ENCODE measurements at regions not wholly inside any gene's neighbourhood (a gene's known extent, or its start where the extent isn't known, plus 50 kb on each side); places are given as distances from the start of the nearest gene placed in this dataset.

DNA sequence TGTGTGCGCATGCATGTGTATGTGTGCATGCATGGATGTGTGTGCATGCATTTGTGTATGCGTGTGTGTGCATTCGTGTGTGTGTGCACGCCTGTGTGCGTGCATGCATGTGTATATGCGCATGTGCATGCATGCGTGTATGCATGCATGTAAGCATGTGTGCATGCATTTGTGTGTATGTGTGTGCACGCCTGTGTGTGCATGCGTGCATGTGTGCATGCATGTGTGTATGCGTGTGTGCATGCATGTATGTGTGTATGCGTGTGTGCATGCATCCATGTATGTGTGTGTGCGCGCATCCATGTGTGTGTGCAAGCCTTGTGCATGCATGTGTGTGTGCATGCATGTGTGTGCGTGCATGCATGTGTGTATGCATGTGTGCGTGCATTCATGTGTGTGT, 276.8 kb downstream of the PBX3 start:
- TF ChIP-seq MXI1 (conservative IDR thresholded peaks at IDR 0.05; ENCODE audit: poor library complexity, severe bottlenecking) = no peak
- no peak for TF ChIP-seq TAF1 (IDR thresholded peaks at IDR 0.05; ENCODE audit: low read depth)
- TF ChIP-seq RAD21 (conservative IDR thresholded peaks at IDR 0.05) = no peak
- Histone ChIP-seq H2AFZ (ENCODE audit: low read depth, low read length) (no peak overlapping the region), H3K9me2 (ENCODE audit: insufficient read depth, low read length) (no peaks in the 10 kb centered on the region), H3K4me3 (ENCODE audit: low read length) (no peak overlapping the region), H3K27ac (ENCODE audit: low read length) (no peak overlapping the region), H3F3A (ENCODE audit: insufficient read depth, low read length, poor library complexity, severe bottlenecking) (no peaks in the 10 kb centered on the region), H3K9me3 (ENCODE audit: low read length) (no peaks in the 10 kb centered on the region), H4K20me1 (ENCODE audit: insufficient read depth) (no peaks in the 10 kb centered on the region), H3K79me2 (replicated peaks; ENCODE audit: insufficient read depth, low read length) (no peaks in the 10 kb centered on the region), H3K36me3 (ENCODE audit: insufficient read depth, low read length) (no peaks in the 10 kb centered on the region), H3K27me3 (ENCODE audit: insufficient read depth, low read depth, low read length) (no peaks in the 10 kb centered on the region), H3K4me2 (ENCODE audit: low read length) (no peak overlapping the region), H3K9ac (ENCODE audit: low read length) (no peak overlapping the region)

DNA sequence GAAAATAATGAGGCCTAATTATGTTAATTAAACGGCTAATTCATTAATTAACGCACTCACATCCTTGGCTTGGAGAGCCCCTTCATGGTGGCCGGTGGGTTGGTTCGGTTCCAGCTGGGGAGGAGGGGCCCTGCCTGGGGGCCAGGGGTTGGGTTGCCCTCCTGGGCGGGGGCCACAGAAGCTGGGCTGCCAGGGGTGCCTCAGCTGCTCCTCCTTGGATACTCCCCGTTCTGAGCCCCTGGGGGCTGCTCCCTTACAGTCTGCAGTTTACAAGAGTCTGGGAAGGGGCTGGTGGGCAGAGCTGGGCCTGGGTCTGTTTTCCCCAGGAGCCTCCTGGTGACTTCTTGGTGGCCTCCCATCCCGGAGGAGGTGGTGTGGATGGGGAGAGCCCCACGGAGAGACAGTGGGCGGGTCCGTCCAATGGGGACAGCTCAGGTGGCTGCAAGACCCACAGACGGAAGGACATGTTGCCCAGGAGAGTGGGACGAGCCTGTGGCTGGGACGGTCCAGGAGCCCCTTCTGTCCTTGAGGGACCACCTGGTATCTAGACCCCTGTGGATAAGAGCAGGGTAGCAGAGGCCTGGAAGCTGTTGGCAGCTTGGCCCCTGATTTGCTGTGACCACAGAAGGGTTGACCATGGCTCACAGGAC, 277.5 kb downstream of the PBX3 start:
- Histone ChIP-seq H3K9me2 (ENCODE audit: insufficient read depth, low read length) (no peaks in the 10 kb centered on the region), H3K9me3 (ENCODE audit: low read length) (no peaks in the 10 kb centered on the region), H3K36me3 (ENCODE audit: insufficient read depth, low read length) (no peaks in the 10 kb centered on the region), H4K20me1 (ENCODE audit: insufficient read depth) (no peaks in the 10 kb centered on the region), H2AFZ (ENCODE audit: low read depth, low read length) (no peak overlapping the region), H3F3A (ENCODE audit: insufficient read depth, low read length, poor library complexity, severe bottlenecking) (no peaks in the 10 kb centered on the region), H3K9ac (ENCODE audit: low read length) (no peak overlapping the region), H3K4me3 (ENCODE audit: low read length) (no peak overlapping the region), H3K27ac (ENCODE audit: low read length) (no peak overlapping the region), H3K4me2 (ENCODE audit: low read length) (no peak overlapping the region), H3K79me2 (replicated peaks; ENCODE audit: insufficient read depth, low read length) (no peaks in the 10 kb centered on the region), H3K27me3 (ENCODE audit: insufficient read depth, low read depth, low read length) (no peaks in the 10 kb centered on the region)
- no peak for TF ChIP-seq EZH2 (IDR thresholded peaks at IDR 0.05; ENCODE audit: borderline replicate concordance, insufficient read depth, low read length, poor library complexity, severe bottlenecking)
- TF ChIP-seq CTCF (IDR thresholded peaks at IDR 0.05; ENCODE audit: poor library complexity, severe bottlenecking) = no peak
- no peak for TF ChIP-seq REST (IDR thresholded peaks at IDR 0.05; ENCODE audit: borderline replicate concordance)
- no peak for TF ChIP-seq EP300 (conservative IDR thresholded peaks at IDR 0.05; ENCODE audit: poor library complexity, severe bottlenecking)
- TF ChIP-seq RAD21 (conservative IDR thresholded peaks at IDR 0.05) = no peak
- no peak for TF ChIP-seq MXI1 (conservative IDR thresholded peaks at IDR 0.05; ENCODE audit: poor library complexity, severe bottlenecking)
- no peak for TF ChIP-seq POLR2AphosphoS5 (IDR thresholded peaks at IDR 0.05)
- no peak for TF ChIP-seq SMC3 (conservative IDR thresholded peaks at IDR 0.05; ENCODE audit: poor library complexity)
- no peak for TF ChIP-seq TAF1 (IDR thresholded peaks at IDR 0.05; ENCODE audit: low read depth)
